Neural cell (in vitro differentiated cells): ENCODE measurements at regions not wholly inside any gene's neighbourhood (a gene's known extent, or its start where the extent isn't known, plus 50 kb on each side); places are given as distances from the start of the nearest gene placed in this dataset.

Experiments used
- H2AFZ ChIP-seq: fragments of 200-600, 300-800 bp; sonication (generic), shearing (Covaris generic); 2 replicates; pipeline ENCODE4 v1.6.0; 2014; ENCODE audit warnings: low read depth, mild to moderate bottlenecking, antibody characterized with exemption, low read length, moderate library complexity
- H3F3A ChIP-seq: fragments of 200-600 bp; shearing (Covaris generic); 2 replicates; pipeline ENCODE4 v1.6.1; 2016; ENCODE audit warnings: mild to moderate bottlenecking, moderate library complexity, mixed read lengths, antibody characterized with exemption, low read length; ENCODE audit not compliant: insufficient read depth, poor library complexity, severe bottlenecking
- H3K27ac ChIP-seq: fragments of 200-600, 300-800 bp; sonication (generic), shearing (Covaris generic); 2 replicates; pipeline ENCODE4 v1.5.1; 2014; ENCODE audit warnings: mild to moderate bottlenecking, low read length, moderate library complexity
- H3K27me3 ChIP-seq: fragments of 300-800, 200-600 bp; sonication (generic), shearing (Covaris generic); 2 replicates; pipeline ENCODE4 v1.6.0; 2014; ENCODE audit warnings: mild to moderate bottlenecking, low read depth, low read length, moderate library complexity; ENCODE audit not compliant: insufficient read depth
- H3K36me3 ChIP-seq: fragments of 300-800, 200-600 bp; sonication (generic), shearing (Covaris generic); 2 replicates; pipeline ENCODE4 v1.5.1; 2014; ENCODE audit warnings: mild to moderate bottlenecking, antibody characterized with exemption, low read length, moderate library complexity; ENCODE audit not compliant: insufficient read depth
- H3K4me2 ChIP-seq: fragments of 300-800, 200-600 bp; sonication (generic), shearing (Covaris generic); 2 replicates; pipeline ENCODE4 v1.6.0; 2014; ENCODE audit warnings: mild to moderate bottlenecking, low read length
- H3K4me3 ChIP-seq: fragments of 300-800, 200-600 bp; sonication (generic), shearing (Covaris generic); 2 replicates; pipeline ENCODE4 v1.5.1; 2014; ENCODE audit warnings: mild to moderate bottlenecking, low read length, moderate library complexity
- H3K79me2 ChIP-seq: fragments of 200-600 bp; shearing (Covaris generic); replicated peaks from 2 replicates; pipeline ENCODE4 v1.6.0; 2014; ENCODE audit warnings: mild to moderate bottlenecking, low read length, moderate library complexity; ENCODE audit not compliant: insufficient read depth
- H3K9ac ChIP-seq: fragments of 300-800, 200-600 bp; sonication (generic), shearing (Covaris generic); 2 replicates; pipeline ENCODE4 v1.6.1; 2016; ENCODE audit warnings: mild to moderate bottlenecking, low read length, mixed read lengths
- H3K9me2 ChIP-seq: fragments of 200-600 bp; shearing (Covaris generic); 2 replicates; pipeline ENCODE4 v1.6.1; 2016; ENCODE audit warnings: mild to moderate bottlenecking, low read length, mixed read lengths; ENCODE audit not compliant: insufficient read depth
- H3K9me3 ChIP-seq: fragments of 200-600, 300-800 bp; sonication (generic), shearing (Covaris generic); 2 replicates; pipeline ENCODE4 v1.6.1; 2016; ENCODE audit warnings: mild to moderate bottlenecking, mixed run types, low read length, moderate library complexity, mixed read lengths
- H4K20me1 ChIP-seq: fragments of 200-600 bp; shearing (Covaris generic); 2 replicates; pipeline ENCODE4 v1.6.1; 2016; ENCODE audit warnings: mild to moderate bottlenecking, mixed run types; ENCODE audit not compliant: insufficient read depth
- EP300 ChIP-seq: fragments of 450-650 bp; conservative IDR thresholded peaks from 2 replicates; pipeline ENCODE4 v1.6.1; 2014; ENCODE audit warnings: antibody characterized with exemption, mild to moderate bottlenecking, moderate library complexity; ENCODE audit not compliant: poor library complexity, severe bottlenecking
- EZH2 ChIP-seq: fragments of 200-600, 300-800 bp; shearing (Covaris generic), sonication (generic); IDR thresholded peaks from 2 replicates; pipeline ENCODE4 v1.6.1; 2014; ENCODE audit warnings: antibody characterized with exemption, low read length, borderline replicate concordance, mild to moderate bottlenecking; ENCODE audit not compliant: insufficient read depth, poor library complexity, severe bottlenecking
- MXI1 ChIP-seq: fragments of 450-650 bp; conservative IDR thresholded peaks from 2 replicates; pipeline ENCODE4 v1.6.1; 2014; ENCODE audit warnings: antibody characterized with exemption, mild to moderate bottlenecking; ENCODE audit not compliant: poor library complexity, severe bottlenecking
- POLR2AphosphoS5 ChIP-seq: IDR thresholded peaks from 2 replicates; pipeline ENCODE4 v1.6.1; 2012
- RAD21 ChIP-seq: fragments of 450-650 bp; conservative IDR thresholded peaks from 2 replicates; pipeline ENCODE4 v1.6.1; 2014; ENCODE audit warnings: antibody characterized with exemption, mild to moderate bottlenecking, moderate library complexity
- SMC3 ChIP-seq: fragments of 450-650 bp; conservative IDR thresholded peaks from 2 replicates; pipeline ENCODE4 v1.6.1; 2014; ENCODE audit warnings: antibody characterized with exemption, mild to moderate bottlenecking, moderate library complexity; ENCODE audit not compliant: poor library complexity
- TAF1 ChIP-seq: IDR thresholded peaks from 2 replicates; pipeline ENCODE4 v1.6.1; 2012; ENCODE audit warnings: low read depth
- TF ChIP-seq, protein P1 (sequence below): fragments of 450-650 bp; IDR thresholded peaks from 2 replicates; pipeline ENCODE4 v1.5.1; 2014; ENCODE audit warnings: antibody characterized with exemption, mild to moderate bottlenecking, moderate library complexity; ENCODE audit not compliant: poor library complexity, severe bottlenecking
- TF ChIP-seq, protein P2 (sequence below): IDR thresholded peaks from 2 replicates; pipeline ENCODE4 v1.6.1; 2012; ENCODE audit warnings: borderline replicate concordance

DNA sequence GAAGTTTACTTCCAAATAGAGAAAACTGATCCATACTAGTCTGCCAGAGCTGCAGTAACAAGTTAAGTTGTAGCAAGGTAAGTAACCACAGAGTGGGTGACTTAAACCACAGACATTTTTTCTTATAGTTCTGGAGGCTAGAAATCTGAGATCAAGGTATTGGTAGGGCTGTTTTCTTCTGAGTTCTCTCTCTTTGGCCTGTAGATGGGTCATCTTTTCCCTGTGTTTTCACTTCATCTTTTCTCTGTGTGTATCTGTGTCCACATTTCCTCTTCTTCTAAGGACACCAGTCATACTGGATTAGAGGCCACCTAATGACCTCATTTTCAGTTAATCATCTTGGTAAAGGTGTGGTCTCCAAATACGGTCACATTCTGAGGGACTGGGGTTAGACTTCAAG, 142.9 kb upstream of the MEX3C start:
- TF ChIP-seq, protein P1, sequence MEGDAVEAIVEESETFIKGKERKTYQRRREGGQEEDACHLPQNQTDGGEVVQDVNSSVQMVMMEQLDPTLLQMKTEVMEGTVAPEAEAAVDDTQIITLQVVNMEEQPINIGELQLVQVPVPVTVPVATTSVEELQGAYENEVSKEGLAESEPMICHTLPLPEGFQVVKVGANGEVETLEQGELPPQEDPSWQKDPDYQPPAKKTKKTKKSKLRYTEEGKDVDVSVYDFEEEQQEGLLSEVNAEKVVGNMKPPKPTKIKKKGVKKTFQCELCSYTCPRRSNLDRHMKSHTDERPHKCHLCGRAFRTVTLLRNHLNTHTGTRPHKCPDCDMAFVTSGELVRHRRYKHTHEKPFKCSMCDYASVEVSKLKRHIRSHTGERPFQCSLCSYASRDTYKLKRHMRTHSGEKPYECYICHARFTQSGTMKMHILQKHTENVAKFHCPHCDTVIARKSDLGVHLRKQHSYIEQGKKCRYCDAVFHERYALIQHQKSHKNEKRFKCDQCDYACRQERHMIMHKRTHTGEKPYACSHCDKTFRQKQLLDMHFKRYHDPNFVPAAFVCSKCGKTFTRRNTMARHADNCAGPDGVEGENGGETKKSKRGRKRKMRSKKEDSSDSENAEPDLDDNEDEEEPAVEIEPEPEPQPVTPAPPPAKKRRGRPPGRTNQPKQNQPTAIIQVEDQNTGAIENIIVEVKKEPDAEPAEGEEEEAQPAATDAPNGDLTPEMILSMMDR = no peak
- TF ChIP-seq EP300 = no peak
- TF ChIP-seq MXI1 = no peak
- no peak for TF ChIP-seq SMC3
- TF ChIP-seq TAF1 = no peak
- no peak for TF ChIP-seq RAD21
- no peak for TF ChIP-seq POLR2AphosphoS5
- TF ChIP-seq, protein P2, sequence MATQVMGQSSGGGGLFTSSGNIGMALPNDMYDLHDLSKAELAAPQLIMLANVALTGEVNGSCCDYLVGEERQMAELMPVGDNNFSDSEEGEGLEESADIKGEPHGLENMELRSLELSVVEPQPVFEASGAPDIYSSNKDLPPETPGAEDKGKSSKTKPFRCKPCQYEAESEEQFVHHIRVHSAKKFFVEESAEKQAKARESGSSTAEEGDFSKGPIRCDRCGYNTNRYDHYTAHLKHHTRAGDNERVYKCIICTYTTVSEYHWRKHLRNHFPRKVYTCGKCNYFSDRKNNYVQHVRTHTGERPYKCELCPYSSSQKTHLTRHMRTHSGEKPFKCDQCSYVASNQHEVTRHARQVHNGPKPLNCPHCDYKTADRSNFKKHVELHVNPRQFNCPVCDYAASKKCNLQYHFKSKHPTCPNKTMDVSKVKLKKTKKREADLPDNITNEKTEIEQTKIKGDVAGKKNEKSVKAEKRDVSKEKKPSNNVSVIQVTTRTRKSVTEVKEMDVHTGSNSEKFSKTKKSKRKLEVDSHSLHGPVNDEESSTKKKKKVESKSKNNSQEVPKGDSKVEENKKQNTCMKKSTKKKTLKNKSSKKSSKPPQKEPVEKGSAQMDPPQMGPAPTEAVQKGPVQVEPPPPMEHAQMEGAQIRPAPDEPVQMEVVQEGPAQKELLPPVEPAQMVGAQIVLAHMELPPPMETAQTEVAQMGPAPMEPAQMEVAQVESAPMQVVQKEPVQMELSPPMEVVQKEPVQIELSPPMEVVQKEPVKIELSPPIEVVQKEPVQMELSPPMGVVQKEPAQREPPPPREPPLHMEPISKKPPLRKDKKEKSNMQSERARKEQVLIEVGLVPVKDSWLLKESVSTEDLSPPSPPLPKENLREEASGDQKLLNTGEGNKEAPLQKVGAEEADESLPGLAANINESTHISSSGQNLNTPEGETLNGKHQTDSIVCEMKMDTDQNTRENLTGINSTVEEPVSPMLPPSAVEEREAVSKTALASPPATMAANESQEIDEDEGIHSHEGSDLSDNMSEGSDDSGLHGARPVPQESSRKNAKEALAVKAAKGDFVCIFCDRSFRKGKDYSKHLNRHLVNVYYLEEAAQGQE = no peak
- no peak for TF ChIP-seq EZH2
- H3K9me2 ChIP-seq = no peaks in the 10 kb centered on the region
- H3F3A ChIP-seq = no peaks in the 10 kb centered on the region
- H3K27me3 ChIP-seq = no peaks in the 10 kb centered on the region
- no peaks in the 10 kb centered on the region for H4K20me1 ChIP-seq
- no peaks in the 10 kb centered on the region for H3K36me3 ChIP-seq
- no peak overlapping the region for H3K27ac ChIP-seq
- no peak overlapping the region for H3K4me2 ChIP-seq
- H2AFZ ChIP-seq = no peak overlapping the region
- H3K4me3 ChIP-seq = no peak overlapping the region
- H3K9ac ChIP-seq = no peak overlapping the region
- no peaks in the 10 kb centered on the region for H3K79me2 ChIP-seq
- no peaks in the 10 kb centered on the region for H3K9me3 ChIP-seq

DNA sequence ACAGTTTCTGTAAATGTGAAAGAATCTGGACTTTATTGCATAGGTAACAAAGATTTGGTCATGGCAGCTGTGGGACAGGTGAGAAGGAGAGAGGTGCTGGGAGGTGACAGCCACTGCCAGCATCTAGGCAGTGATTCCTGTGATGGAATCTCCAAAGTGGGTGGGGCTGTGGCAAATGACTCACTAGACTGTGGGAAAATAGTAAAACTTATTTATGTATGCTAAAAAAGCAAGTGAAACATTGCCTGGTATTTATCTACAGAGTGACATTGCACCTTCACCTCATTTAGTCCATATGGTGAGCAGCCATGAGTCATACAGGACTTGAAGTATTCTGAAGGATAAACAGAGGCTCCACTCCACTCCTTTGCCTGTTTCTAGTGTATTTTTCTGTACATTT, 145.3 kb upstream of the MEX3C start:
- Histone ChIP-seq H4K20me1 (no peaks in the 10 kb centered on the region), H3K9me3 (no peaks in the 10 kb centered on the region), H3K27ac (no peak overlapping the region), H3K9me2 (no peaks in the 10 kb centered on the region), H3F3A (no peaks in the 10 kb centered on the region), H3K79me2 (no peaks in the 10 kb centered on the region), H3K4me2 (no peak overlapping the region), H3K4me3 (no peak overlapping the region), H3K27me3 (no peaks in the 10 kb centered on the region), H3K9ac (no peak overlapping the region), H2AFZ (no peak overlapping the region), H3K36me3 (no peaks in the 10 kb centered on the region)
- TF ChIP-seq EP300 (no peak), TAF1 (no peak), RAD21 (no peak), MXI1 (no peak), EZH2 (no peak), SMC3 (no peak), POLR2AphosphoS5 (no peak)
- TF ChIP-seq, protein P1 = no peak
- TF ChIP-seq, protein P2 = no peak
